SU-DHL-6 (cell line): ENCODE measurements at regions not wholly inside any gene's neighbourhood (a gene's known extent, or its start where the extent isn't known, plus 50 kb on each side); places are given as distances from the start of the nearest gene placed in this dataset.

Source experiments
- H2AFZ ChIP-seq: fragments of 200-600 bp; sonication (generic); 2 replicates; pipeline ENCODE4 v1.6.1; 2014; ENCODE audit warnings: low read depth, mild to moderate bottlenecking, moderate library complexity, mixed read lengths, antibody characterized with exemption, low read length; ENCODE audit not compliant: severe bottlenecking
- H3F3A ChIP-seq: fragments of 200-600 bp; shearing (Covaris generic); 2 replicates; pipeline ENCODE4 v1.6.0; 2016; ENCODE audit warnings: antibody characterized with exemption, mild to moderate bottlenecking; ENCODE audit not compliant: insufficient read depth
- H3K27ac ChIP-seq: fragments of 200-600 bp; sonication (generic); 2 replicates; pipeline ENCODE4 v1.5.1; 2016; ENCODE audit warnings: low read depth, mild to moderate bottlenecking, low read length, moderate library complexity, mixed read lengths
- H3K27me3 ChIP-seq: fragments of 200-600 bp; sonication (generic), shearing (Covaris generic); 2 replicates; pipeline ENCODE4 v1.6.0; 2014; ENCODE audit warnings: mild to moderate bottlenecking, low read length
- H3K36me3 ChIP-seq: fragments of 200-600 bp; sonication (generic); 2 replicates; pipeline ENCODE4 v1.6.1; 2014; ENCODE audit warnings: mild to moderate bottlenecking, low read length, mixed read lengths
- H3K4me2 ChIP-seq: fragments of 300-600, 200-600 bp; shearing (Covaris generic), sonication (generic); 2 replicates; pipeline ENCODE4 v1.6.0; 2014; ENCODE audit warnings: low read length, low read depth, mild to moderate bottlenecking; ENCODE audit not compliant: poor library complexity, severe bottlenecking
- H3K4me3 ChIP-seq: fragments of 200-600 bp; sonication (generic); 2 replicates; pipeline ENCODE4 v1.5.1; 2014; ENCODE audit warnings: antibody characterized with exemption, low read length, mild to moderate bottlenecking, mixed read lengths; ENCODE audit not compliant: insufficient read depth, poor library complexity, severe bottlenecking
- H3K79me2 ChIP-seq: fragments of 200-600 bp; sonication (generic); 2 replicates; pipeline ENCODE4 v1.6.1; 2014; ENCODE audit warnings: mild to moderate bottlenecking, low read length, moderate library complexity; ENCODE audit not compliant: insufficient read depth
- H3K9ac ChIP-seq: fragments of 200-600 bp; sonication (generic); 2 replicates; pipeline ENCODE4 v1.7.0; 2014; ENCODE audit warnings: mild to moderate bottlenecking, low read length
- H3K9me2 ChIP-seq: fragments of 200-600 bp; sonication (generic); replicated peaks from 2 replicates; pipeline ENCODE4 v1.6.1; 2014; ENCODE audit warnings: low read length; ENCODE audit not compliant: insufficient read depth
- H3K9me3 ChIP-seq: fragments of 200-600 bp; sonication (generic); 2 replicates; pipeline ENCODE4 v1.6.1; 2014; ENCODE audit warnings: low read length, mixed read lengths; ENCODE audit not compliant: insufficient read depth
- H4K20me1 ChIP-seq: fragments of 200-600 bp; sonication (generic); 2 replicates; pipeline ENCODE4 v1.6.1; 2014; ENCODE audit warnings: low read depth, mild to moderate bottlenecking, antibody characterized with exemption, low read length, moderate library complexity, mixed read lengths
- EZH2phosphoT487 ChIP-seq: fragments of 200-600 bp; sonication (generic), shearing (Covaris generic); conservative IDR thresholded peaks from 2 replicates; pipeline ENCODE4 v1.6.1; 2018; ENCODE audit warnings: mild to moderate bottlenecking, antibody characterized with exemption, low read length, moderate library complexity, mixed read lengths
- TF ChIP-seq, protein P1 (sequence below): fragments of 200-600 bp; sonication (generic); IDR thresholded peaks from one replicate; pipeline ENCODE4 v1.5.1; 2017; ENCODE audit warnings: antibody characterized with exemption, mild to moderate bottlenecking, low read length, moderate library complexity; ENCODE audit not compliant: insufficient read depth, poor library complexity, severe bottlenecking

DNA sequence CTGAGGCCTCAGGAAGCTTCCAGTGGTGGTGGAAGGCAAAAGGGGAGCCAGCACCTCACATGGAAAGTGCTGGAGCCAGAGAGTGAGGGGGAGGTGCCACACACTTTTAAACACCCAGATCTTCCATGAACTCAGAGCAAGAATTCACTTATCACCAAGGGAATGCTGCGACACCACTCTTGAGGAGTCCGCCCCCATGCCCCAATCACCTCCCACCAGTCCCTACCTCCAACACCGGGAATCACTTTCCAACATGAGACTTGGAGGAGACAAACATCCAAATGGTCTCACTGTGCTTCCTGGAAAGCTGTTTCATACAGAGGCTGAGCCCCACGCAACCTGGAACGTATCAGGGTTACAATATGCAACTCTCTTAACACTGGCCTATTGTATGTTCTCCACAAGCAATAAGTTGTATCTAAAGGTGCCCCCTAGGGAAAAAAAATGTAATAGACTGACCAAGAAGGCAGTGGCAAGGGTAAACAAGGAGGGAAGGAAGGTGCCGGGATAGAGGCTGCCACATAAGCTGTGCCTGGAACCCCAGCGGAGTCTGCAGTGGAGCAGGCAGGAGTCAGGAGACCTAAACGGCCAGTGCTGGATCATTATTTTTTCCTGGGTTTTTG lies 106.7 kb upstream of the FOXF1 start:
- H3K27me3 ChIP-seq: no peaks in the 10 kb centered on the region
- H3K4me2 ChIP-seq: no peak overlapping the region
- H3K9me2 ChIP-seq: no peaks in the 10 kb centered on the region
- H3K9ac ChIP-seq: no peak overlapping the region
- no peaks in the 10 kb centered on the region for H3K9me3 ChIP-seq
- H3K36me3 ChIP-seq: no peaks in the 10 kb centered on the region
- no peaks in the 10 kb centered on the region for H3K79me2 ChIP-seq
- H2AFZ ChIP-seq: no peak overlapping the region
- H4K20me1 ChIP-seq: no peaks in the 10 kb centered on the region
- no peak overlapping the region for H3K27ac ChIP-seq
- TF ChIP-seq EZH2phosphoT487: no peak
- TF ChIP-seq, protein P1, sequence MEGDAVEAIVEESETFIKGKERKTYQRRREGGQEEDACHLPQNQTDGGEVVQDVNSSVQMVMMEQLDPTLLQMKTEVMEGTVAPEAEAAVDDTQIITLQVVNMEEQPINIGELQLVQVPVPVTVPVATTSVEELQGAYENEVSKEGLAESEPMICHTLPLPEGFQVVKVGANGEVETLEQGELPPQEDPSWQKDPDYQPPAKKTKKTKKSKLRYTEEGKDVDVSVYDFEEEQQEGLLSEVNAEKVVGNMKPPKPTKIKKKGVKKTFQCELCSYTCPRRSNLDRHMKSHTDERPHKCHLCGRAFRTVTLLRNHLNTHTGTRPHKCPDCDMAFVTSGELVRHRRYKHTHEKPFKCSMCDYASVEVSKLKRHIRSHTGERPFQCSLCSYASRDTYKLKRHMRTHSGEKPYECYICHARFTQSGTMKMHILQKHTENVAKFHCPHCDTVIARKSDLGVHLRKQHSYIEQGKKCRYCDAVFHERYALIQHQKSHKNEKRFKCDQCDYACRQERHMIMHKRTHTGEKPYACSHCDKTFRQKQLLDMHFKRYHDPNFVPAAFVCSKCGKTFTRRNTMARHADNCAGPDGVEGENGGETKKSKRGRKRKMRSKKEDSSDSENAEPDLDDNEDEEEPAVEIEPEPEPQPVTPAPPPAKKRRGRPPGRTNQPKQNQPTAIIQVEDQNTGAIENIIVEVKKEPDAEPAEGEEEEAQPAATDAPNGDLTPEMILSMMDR: no peak
- no peak overlapping the region for H3K4me3 ChIP-seq
- H3F3A ChIP-seq: no peaks in the 10 kb centered on the region

DNA sequence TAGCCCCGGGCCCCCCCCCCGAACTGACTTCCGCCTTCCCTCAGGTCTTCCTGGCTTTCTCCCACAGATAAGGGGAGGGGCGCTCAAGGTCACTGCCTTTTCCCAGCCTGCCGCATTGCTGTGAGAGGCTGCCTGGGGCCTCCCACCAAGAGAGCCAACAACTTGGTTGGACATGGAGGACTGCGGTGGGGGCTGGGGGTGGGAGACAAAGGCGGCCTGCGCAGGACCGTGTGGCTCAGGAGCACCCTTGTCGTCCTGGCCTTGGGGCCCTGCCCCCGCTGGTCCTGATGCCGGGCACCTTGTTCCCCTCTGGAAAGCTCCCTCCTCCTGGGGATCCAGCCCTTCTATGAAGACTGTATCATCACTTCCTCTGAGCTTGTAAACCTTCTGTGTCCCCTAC lies 105.6 kb upstream of the FOXF1 start:
- Histone ChIP-seq H3K27ac (no peak overlapping the region), H3K9ac (no peak overlapping the region), H3K9me3 (no peaks in the 10 kb centered on the region), H3K4me3 (no peak overlapping the region), H3K36me3 (no peaks in the 10 kb centered on the region), H3K79me2 (no peaks in the 10 kb centered on the region), H2AFZ (no peak overlapping the region), H3K27me3 (no peaks in the 10 kb centered on the region), H3K4me2 (no peak overlapping the region), H4K20me1 (no peaks in the 10 kb centered on the region), H3F3A (no peaks in the 10 kb centered on the region), H3K9me2 (no peaks in the 10 kb centered on the region)
- TF ChIP-seq, protein P1: no peak
- no peak for TF ChIP-seq EZH2phosphoT487

DNA sequence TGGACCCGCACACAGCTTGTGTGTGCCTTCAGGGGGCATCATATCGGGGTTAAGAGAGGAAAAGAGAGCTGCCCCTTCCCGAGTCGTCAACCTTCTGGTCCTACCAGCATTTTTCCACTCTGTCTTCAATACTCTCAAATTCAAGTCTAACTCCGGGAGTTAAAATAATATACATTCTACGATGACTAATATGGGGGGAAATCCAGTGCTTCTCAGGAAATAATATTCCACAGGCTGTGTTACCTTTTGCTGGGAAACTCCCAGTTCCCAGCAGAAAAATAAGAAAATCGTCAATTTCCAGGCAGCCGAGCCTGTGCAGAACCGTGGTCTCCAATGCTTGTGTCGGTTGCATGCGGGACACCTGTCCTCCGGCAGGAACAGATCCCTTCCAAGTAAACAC lies 105.0 kb upstream of the FOXF1 start:
- Histone ChIP-seq H2AFZ (no peak overlapping the region), H3K27ac (no peak overlapping the region), H3K79me2 (no peaks in the 10 kb centered on the region), H3K4me3 (no peak overlapping the region), H3K9me2 (no peaks in the 10 kb centered on the region), H3K9me3 (no peaks in the 10 kb centered on the region), H3K4me2 (no peak overlapping the region), H3F3A (no peaks in the 10 kb centered on the region), H3K9ac (no peak overlapping the region), H3K36me3 (no peaks in the 10 kb centered on the region), H4K20me1 (no peaks in the 10 kb centered on the region), H3K27me3 (no peaks in the 10 kb centered on the region)
- TF ChIP-seq, protein P1: no peak
- no peak for TF ChIP-seq EZH2phosphoT487
